ENCODE measurements at regions not wholly inside any gene's neighbourhood (a gene's known extent, or its start where the extent isn't known, plus 50 kb on each side); places are given as distances from the start of the nearest gene placed in this dataset.

GRCh38 chr13:40152145-40152544 lies 496.7 kb downstream of the COG6 start:
- no peak for TF ChIP-seq CTCF (IDR thresholded peaks at IDR 0.05; ENCODE audit: low read depth, low read length)
- no peak for TF ChIP-seq POLR2A (IDR thresholded peaks at IDR 0.05; ENCODE audit: extremely low read depth, insufficient read length)
- no peak for TF ChIP-seq MYC (IDR thresholded peaks at IDR 0.05; ENCODE audit: low read depth, low read length)
- TF ChIP-seq MAX (IDR thresholded peaks at IDR 0.05; ENCODE audit: low read depth, low read length), result no peak

All from NB4 (cell line).